GM23338 (cell line): ENCODE measurements at regions not wholly inside any gene's neighbourhood (a gene's known extent, or its start where the extent isn't known, plus 50 kb on each side); places are given as distances from the start of the nearest gene placed in this dataset.

Experiments used
- ATAC-seq: fragments of 200-7000 bp; cut with Tn5 transposase; 3 replicates; pipeline ENCODE4 v1.9.1; 2020
- DNase-seq: peaks from one replicate; pipeline ENCODE4 v3.0.0-alpha.2; 2015; ENCODE audit warnings: low spot score
- H2AFZ ChIP-seq: fragments of 200-600 bp; sonication (generic); 2 replicates; pipeline ENCODE4 v1.8.0; 2016; ENCODE audit warnings: antibody characterized with exemption, mild to moderate bottlenecking, moderate library complexity
- H3F3A ChIP-seq: fragments of 200-600 bp; sonication (generic); replicated peaks from 2 replicates; pipeline ENCODE4 v1.8.0; 2017; ENCODE audit warnings: antibody characterized with exemption, mixed run types, low read depth
- H3K27ac ChIP-seq: fragments of 200-600 bp; sonication (generic); 2 replicates; pipeline ENCODE4 v1.6.1; 2016; ENCODE audit warnings: low read depth
- H3K27me3 ChIP-seq: fragments of 200-600 bp; sonication (generic); 2 replicates; pipeline ENCODE4 v1.8.0; 2016; ENCODE audit warnings: mild to moderate bottlenecking, mixed run types, moderate library complexity; ENCODE audit not compliant: insufficient read depth
- H3K36me3 ChIP-seq: fragments of 200-600 bp; sonication (generic); 2 replicates; pipeline ENCODE4 v1.8.0; 2016; ENCODE audit warnings: mild to moderate bottlenecking; ENCODE audit not compliant: insufficient read depth
- H3K4me1 ChIP-seq: fragments of 200-600 bp; sonication (generic); 2 replicates; pipeline ENCODE4 v1.8.0; 2016; ENCODE audit warnings: mild to moderate bottlenecking, moderate library complexity; ENCODE audit not compliant: insufficient read depth
- H3K4me2 ChIP-seq: fragments of 200-600 bp; sonication (generic); 2 replicates; pipeline ENCODE4 v1.7.1; 2017; ENCODE audit warnings: mixed run types
- H3K4me3 ChIP-seq: fragments of 200-600 bp; sonication (generic); 2 replicates; pipeline ENCODE4 v1.6.1; 2016; ENCODE audit warnings: mixed run types
- H3K79me2 ChIP-seq: fragments of 200-600 bp; sonication (generic); replicated peaks from 2 replicates; pipeline ENCODE4 v1.8.0; 2017; ENCODE audit warnings: mild to moderate bottlenecking; ENCODE audit not compliant: insufficient read depth
- H3K9me2 ChIP-seq: fragments of 200-600 bp; sonication (generic); 2 replicates; pipeline ENCODE4 v1.8.0; 2017; ENCODE audit not compliant: insufficient read depth
- H4K20me1 ChIP-seq: fragments of 200-600 bp; sonication (generic); replicated peaks from 2 replicates; pipeline ENCODE4 v1.8.0; 2017; ENCODE audit warnings: mild to moderate bottlenecking; ENCODE audit not compliant: insufficient read depth
- H3K27ac Mint-ChIP-seq: 2 replicates; pipeline ENCODE4 v1.8.0; 2020; ENCODE audit warnings: inconsistent platforms, mild to moderate bottlenecking, moderate library complexity, mixed read lengths
- H3K27me3 Mint-ChIP-seq: 3 replicates; pipeline ENCODE4 v1.8.0; 2022; ENCODE audit warnings: low read depth, mild to moderate bottlenecking, moderate library complexity, mixed read lengths, inconsistent platforms; ENCODE audit not compliant: insufficient read depth, poor library complexity
- H3K36me3 Mint-ChIP-seq: 3 replicates; pipeline ENCODE4 v1.8.0; 2021; ENCODE audit warnings: low read depth, mild to moderate bottlenecking, inconsistent platforms, moderate library complexity, mixed read lengths
- H3K4me1 Mint-ChIP-seq: 3 replicates; pipeline ENCODE4 v1.8.0; 2020; ENCODE audit warnings: mild to moderate bottlenecking, inconsistent platforms, mixed read lengths
- H3K4me3 Mint-ChIP-seq: 3 replicates; pipeline ENCODE4 v1.8.0; 2021; ENCODE audit warnings: moderate library complexity, mild to moderate bottlenecking, inconsistent platforms, mixed read lengths
- H3K9me3 Mint-ChIP-seq: 3 replicates; pipeline ENCODE4 v1.8.0; 2020; ENCODE audit warnings: moderate library complexity, mild to moderate bottlenecking, inconsistent platforms, mixed read lengths
- CTCF ChIP-seq, 2 experiments: fragments of 200-600 bp in 1 of 2; sonication (generic) in 1 of 2; conservative IDR thresholded peaks; 2 replicates each; pipeline versions ENCODE4 v1.5.1 to v1.6.1; 2016 to 2017; ENCODE audit warnings: antibody characterized with exemption in 2 of 2, low read depth in 2 of 2, mild to moderate bottlenecking in 2 of 2, moderate library complexity in 1 of 2
- ETS1 ChIP-seq: IDR thresholded peaks from 2 replicates; pipeline ENCODE4 v1.6.1; 2016; ENCODE audit warnings: antibody characterized with exemption
- EZH2 ChIP-seq: fragments of 200-600 bp; sonication (generic); IDR thresholded peaks from one replicate; pipeline ENCODE4 v1.8.0; 2017; ENCODE audit warnings: antibody characterized with exemption, mild to moderate bottlenecking, low read depth; ENCODE audit not compliant: unreplicated experiment
- EZH2phosphoT487 ChIP-seq: fragments of 200-600 bp; sonication (generic); IDR thresholded peaks from one replicate; pipeline ENCODE4 v1.8.1; 2018; ENCODE audit warnings: antibody characterized with exemption; ENCODE audit not compliant: unreplicated experiment
- JUNB ChIP-seq: IDR thresholded peaks from one replicate; pipeline ENCODE4 v1.6.1; 2016; ENCODE audit warnings: antibody characterized with exemption; ENCODE audit not compliant: unreplicated experiment
- REST ChIP-seq: IDR thresholded peaks from one replicate; pipeline ENCODE4 v1.6.1; 2018; ENCODE audit warnings: antibody characterized with exemption; ENCODE audit not compliant: unreplicated experiment
- STAT1 ChIP-seq: IDR thresholded peaks from one replicate; pipeline ENCODE4 v1.6.1; 2016; ENCODE audit warnings: antibody characterized with exemption; ENCODE audit not compliant: unreplicated experiment
- ZNF331 ChIP-seq: fragments of 250-450 bp; sonication (Bioruptor Pico); IDR thresholded peaks from 2 replicates; pipeline ENCODE4 v1.5.0; 2020; ENCODE audit warnings: low read depth, mild to moderate bottlenecking, moderate library complexity
- ZNF462 ChIP-seq: fragments of 250-450 bp; sonication (Bioruptor Pico); IDR thresholded peaks from 2 replicates; pipeline ENCODE4 v1.5.0; 2020; ENCODE audit warnings: mild to moderate bottlenecking, moderate library complexity

- no peak for TF ChIP-seq ZNF462
- no peak for TF ChIP-seq REST
- TF ChIP-seq STAT1: no peak
These were observed 202.0 kb downstream of the STK31 start (continued) for GRCh38 chr7:23912065-23912464.

- H3K36me3 Mint-ChIP-seq: no peaks in the 10 kb centered on the region
- TF ChIP-seq JUNB (no peak), REST (no peak), EZH2phosphoT487 (no peak), EZH2 (no peak), ZNF331 (CRISPR knock-in tag) (no peak), ETS1 (no peak), CTCF (conservative IDR thresholded peaks at IDR 0.05; ENCODE audit: low read depth in 2 of 2) (no peak)
These were observed 203.0 kb downstream of the STK31 start for GRCh38 chr7:23913016-23913415.

More at GRCh38 chr7:23913016-23913415, 203.0 kb downstream of the STK31 start:
- no peak overlapping the region for H3K4me3 ChIP-seq
- H3K9me2 ChIP-seq: no peaks in the 10 kb centered on the region
- ATAC-seq (no peak), DNase-seq (no peak)
- H3K4me1 Mint-ChIP-seq: no peaks in the 10 kb centered on the region
- no peaks in the 10 kb centered on the region for H3K79me2 ChIP-seq
- H2AFZ ChIP-seq: no peak overlapping the region
- H3K36me3 ChIP-seq: no peaks in the 10 kb centered on the region
- H3K27ac ChIP-seq: no peak overlapping the region
- no peaks in the 10 kb centered on the region for H4K20me1 ChIP-seq
- H3K4me1 ChIP-seq: no peaks in the 10 kb centered on the region
- H3K4me3 Mint-ChIP-seq: no peak overlapping the region
- H3K4me2 ChIP-seq: no peak overlapping the region
- H3K27me3 Mint-ChIP-seq: no peaks in the 10 kb centered on the region
- peaks cover 9% of the 10 kb centered on the region for H3K9me3 Mint-ChIP-seq
- H3K27me3 ChIP-seq: no peaks in the 10 kb centered on the region
- H3F3A ChIP-seq: no peaks in the 10 kb centered on the region
- no peak overlapping the region for H3K27ac Mint-ChIP-seq
